WI38 (cell line): ENCODE measurements at regions not wholly inside any gene's neighbourhood (a gene's known extent, or its start where the extent isn't known, plus 50 kb on each side); places are given as distances from the start of the nearest gene placed in this dataset.

Experiments
- H3K4me3 ChIP-seq: 2 replicates; pipeline ENCODE4 v1.5.1; 2011; ENCODE audit warnings: low read depth, mild to moderate bottlenecking, control low read depth, low read length
- TF ChIP-seq, protein P1 (sequence below): IDR thresholded peaks from 2 replicates; pipeline ENCODE4 v1.5.1; 2012; ENCODE audit warnings: low read depth, mild to moderate bottlenecking, control low read depth, low read length

GRCh38 chr3:30340500-30340899 is 265.9 kb upstream of the TGFBR2 start:
- H3K4me3 ChIP-seq, result no peak overlapping the region
- TF ChIP-seq, protein P1, sequence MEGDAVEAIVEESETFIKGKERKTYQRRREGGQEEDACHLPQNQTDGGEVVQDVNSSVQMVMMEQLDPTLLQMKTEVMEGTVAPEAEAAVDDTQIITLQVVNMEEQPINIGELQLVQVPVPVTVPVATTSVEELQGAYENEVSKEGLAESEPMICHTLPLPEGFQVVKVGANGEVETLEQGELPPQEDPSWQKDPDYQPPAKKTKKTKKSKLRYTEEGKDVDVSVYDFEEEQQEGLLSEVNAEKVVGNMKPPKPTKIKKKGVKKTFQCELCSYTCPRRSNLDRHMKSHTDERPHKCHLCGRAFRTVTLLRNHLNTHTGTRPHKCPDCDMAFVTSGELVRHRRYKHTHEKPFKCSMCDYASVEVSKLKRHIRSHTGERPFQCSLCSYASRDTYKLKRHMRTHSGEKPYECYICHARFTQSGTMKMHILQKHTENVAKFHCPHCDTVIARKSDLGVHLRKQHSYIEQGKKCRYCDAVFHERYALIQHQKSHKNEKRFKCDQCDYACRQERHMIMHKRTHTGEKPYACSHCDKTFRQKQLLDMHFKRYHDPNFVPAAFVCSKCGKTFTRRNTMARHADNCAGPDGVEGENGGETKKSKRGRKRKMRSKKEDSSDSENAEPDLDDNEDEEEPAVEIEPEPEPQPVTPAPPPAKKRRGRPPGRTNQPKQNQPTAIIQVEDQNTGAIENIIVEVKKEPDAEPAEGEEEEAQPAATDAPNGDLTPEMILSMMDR, result no peak

- no peak overlapping the region for H3K4me3 ChIP-seq
Observed at GRCh38 chr3:30341079-30341478, 265.3 kb upstream of the TGFBR2 start.

DNA sequence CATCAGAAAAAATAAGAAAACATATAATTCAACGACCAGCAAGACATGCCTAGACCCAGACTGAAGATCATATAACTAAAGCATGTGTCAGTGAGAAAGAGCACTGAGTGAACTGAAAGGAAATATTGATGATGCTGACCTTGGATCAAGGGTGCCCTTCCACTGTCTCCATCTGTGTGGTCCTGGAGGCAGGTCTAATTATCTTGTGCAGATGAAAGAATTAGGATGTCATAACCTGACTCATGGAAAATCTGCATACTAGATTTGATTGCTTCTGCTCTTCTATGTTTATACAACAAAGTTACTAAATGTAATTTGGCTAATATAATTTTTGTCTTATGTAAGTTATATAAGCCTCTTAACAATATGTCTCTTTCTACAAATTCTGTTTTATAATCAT is 264.6 kb upstream of the TGFBR2 start:
- H3K4me3 ChIP-seq, result no peak overlapping the region

More at GRCh38 chr3:30341079-30341478, 265.3 kb upstream of the TGFBR2 start:
- TF ChIP-seq, protein P1, result no peak

DNA sequence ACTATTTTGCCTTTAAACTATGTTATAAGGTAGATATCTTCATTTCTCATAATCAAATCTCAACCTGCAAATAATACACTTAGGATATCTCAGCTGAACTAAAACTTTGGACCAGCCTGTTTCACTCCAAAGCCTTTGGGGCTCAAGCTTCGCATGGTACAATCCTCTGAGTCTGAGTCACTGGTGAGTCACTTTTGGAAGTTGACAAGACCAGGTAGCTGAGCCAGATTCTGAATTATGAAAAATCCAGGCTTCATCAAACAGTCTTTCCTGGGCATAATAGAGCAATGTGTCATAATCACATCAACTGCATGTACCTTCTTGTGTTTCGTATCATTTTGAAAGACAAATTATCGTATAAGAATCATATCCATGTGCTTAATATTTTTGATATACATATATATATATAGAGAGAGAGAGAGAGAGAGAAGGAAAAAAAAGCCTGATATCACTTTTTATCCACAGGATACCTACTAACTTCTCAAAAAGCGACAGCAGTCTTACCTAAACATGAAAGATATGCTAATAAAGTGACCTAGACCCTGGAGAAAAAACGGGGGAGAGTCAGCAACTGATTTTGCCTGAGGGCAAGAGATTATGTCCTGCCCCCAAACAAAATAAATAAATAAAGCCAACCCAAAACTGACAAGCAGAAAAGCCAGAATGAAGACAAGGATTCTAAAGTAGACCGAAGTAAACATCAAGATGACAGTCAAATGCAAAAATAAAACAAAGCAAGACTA is 263.9 kb upstream of the TGFBR2 start:
- 0 out of 2 replicates have a peak overlapping the region, but pooled peaks have one; percentile 8 for H3K4me3 ChIP-seq
- TF ChIP-seq, protein P1, result no peak

More for the DNA sequence above, 264.6 kb upstream of the TGFBR2 start:
- TF ChIP-seq, protein P1, result no peak

DNA sequence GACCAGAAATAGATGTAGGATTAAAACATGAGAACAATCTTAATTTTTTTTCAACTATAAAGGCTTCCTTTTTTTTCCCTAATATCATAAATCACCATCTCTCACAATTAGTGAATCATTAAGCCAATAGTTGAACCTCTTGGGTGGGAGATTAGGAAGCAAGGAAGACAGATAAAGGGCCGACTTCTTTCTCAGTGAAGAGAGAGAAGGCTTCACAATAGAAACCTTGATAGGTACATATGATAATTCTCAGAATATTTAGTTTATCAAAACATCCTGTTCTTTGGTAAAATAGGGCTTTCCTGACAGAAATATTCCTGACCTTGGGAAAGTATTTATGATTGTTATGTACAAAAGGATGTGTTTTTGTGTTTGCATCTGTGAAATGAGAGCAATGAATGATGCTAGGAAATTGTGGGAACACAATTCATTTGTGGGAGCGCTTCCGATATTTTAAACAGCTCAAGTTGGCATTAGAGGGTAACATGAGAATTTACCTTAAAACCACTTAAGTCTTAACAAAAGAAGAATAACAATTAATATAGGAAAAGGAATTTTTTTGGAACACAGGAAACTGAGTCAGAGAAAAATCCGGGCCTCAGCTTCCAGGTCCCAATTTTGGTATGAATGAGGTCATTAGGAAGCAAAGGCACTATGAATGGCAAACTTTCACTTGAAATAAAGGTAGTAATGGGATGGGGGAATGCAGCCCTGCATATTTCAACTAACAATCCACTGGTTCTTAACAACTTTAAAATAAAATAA is 263.2 kb upstream of the TGFBR2 start:
- TF ChIP-seq, protein P1, result no peak
- no peak overlapping the region for H3K4me3 ChIP-seq

DNA sequence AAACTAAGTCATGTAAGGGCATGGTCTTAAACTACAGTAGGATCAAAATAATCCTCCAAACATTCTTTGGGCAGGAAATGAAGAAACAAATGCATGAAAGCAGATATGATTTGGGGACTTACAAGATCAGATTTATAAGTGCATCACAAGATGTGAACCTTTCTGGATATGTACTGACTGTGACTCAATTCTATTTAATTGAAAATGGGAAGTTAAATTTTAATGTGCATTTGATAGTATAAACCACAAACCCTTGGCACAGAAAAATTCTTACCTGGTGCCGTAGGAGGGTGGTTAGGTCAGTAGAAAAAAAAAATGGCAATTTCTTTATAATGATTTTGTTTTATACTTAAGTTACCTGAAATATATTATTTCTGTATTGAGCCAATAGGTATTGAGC is 262.5 kb upstream of the TGFBR2 start:
- H3K4me3 ChIP-seq, result no peak overlapping the region

More for the DNA sequence above, 262.5 kb upstream of the TGFBR2 start:
- TF ChIP-seq, protein P1, result no peak
